Stimulated activated CD4-positive, alpha-beta T cell treated with anti-CD3 and anti-CD28 coated beads, Interleukin-1b, Interleukin-23, amount 100 ng/mL, for 24 hours (primary cell): ENCODE measurements at regions not wholly inside any gene's neighbourhood (a gene's known extent, or its start where the extent isn't known, plus 50 kb on each side); places are given as distances from the start of the nearest gene placed in this dataset.
"Not testable (repeated sequence)": the region's sequence is repeated elsewhere in the genome, so short reads cannot be mapped to it uniquely, and the experiment has no call there.

Source experiments
- DNase-seq, 4 experiments: peaks; one replicate each; pipeline ENCODE4 v3.0.0-alpha.2; 2020; ENCODE audit warnings: low read depth in 4 of 4, low spot score in 1 of 4

DNA sequence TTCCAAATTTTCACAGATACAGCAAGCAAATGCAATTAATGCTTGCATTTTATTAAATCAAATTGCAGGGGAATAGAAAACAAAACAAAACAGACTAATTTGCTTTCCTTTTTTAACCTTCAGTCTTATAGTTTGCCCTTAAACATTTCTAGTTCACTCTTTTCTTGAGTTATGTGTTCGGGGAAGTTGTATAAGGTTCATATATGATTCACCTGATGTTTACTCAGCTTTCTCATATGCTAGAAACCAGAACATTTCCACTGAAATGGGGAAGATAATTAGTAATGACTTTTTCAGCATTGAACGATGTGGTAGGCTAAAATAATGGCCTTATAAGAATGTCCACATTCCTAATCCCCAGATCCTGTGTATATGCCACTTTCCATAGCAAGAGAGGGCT is 64.6 kb upstream of the NBPF26 start:
- DNase-seq = not testable (repeated sequence)

DNA sequence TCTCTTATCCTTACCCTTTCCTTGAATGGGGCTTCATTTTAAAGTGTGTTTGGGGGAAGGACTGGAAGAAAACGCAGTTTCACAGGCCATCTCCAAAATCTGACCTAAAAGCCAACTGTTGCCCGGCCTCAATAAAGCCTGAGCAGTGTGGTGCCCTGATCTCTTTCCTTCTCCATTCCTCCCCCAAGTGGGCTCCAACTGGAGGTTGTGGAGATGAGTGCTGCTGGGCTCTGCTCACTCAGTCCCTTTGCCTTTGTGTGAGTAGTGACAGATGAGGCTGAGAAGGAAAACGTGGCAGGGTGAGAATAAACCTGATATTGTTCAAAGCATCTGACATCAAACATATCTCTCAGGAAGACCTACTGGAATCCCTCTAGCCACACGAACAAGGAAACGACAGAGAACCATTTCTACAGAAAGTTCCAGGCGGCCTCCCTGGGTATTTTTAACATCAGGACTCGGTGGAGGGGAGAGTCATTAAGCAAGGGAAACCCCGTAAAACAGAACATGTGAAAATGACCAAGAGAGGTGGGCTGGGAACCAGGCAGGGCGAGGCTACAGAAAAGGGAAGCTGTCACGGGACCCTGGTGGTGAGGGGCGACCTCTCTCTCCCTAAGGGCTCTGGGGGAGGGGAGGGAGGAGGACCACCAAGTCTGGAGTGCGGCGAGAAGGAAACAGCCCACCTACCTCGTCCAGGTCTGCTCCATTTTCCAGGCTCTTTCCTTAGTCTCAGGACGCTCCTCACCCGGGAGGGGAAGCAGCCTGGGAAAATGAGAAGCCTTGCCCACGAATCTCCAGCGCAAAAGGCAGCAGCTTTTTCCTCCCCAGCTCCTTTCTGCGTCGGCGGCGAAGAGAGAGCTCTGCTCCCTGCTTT is 59.1 kb upstream of the NBPF26 start:
- DNase-seq = not testable (repeated sequence)

DNA sequence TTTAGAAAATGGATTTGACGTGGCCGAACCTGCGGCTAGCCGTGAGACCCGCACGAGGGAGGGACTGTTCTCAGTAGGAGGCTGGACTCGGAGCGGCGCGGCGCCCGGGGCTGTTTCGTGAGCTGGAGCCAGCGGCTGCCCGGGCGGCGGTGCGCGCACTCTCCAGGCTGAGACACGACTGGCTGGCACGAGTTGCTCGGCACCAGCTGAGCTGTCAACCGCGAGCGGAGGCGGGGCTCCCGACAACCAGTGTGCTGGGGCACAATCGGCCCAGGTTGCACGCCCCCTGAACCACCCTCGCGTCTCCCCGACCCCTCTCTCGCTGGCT is 58.5 kb upstream of the NBPF26 start:
- peak in 1 of 4 experiments; percentile 0 for DNase-seq

DNA sequence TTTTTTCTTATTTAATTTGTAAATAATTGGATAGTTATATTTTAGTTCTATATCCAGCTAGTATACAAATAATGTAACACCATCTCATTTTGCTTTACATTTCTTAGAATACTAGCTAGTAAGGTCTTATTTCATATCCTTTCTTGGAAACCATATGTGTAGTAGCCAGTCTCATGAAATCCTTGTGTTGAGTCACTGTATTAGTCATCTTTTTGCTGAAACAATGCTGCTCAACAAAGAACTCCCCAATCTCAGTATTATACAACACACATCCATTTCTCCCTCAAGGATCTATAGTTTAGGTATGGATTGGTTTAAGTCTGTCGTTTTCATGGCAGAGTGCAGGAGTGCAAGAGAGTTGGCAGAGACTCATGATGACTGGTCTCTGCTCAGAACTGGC is 55.6 kb upstream of the NBPF26 start:
- DNase-seq = not testable (repeated sequence)
